ENCODE measurements at regions not wholly inside any gene's neighbourhood (a gene's known extent, or its start where the extent isn't known, plus 50 kb on each side); places are given as distances from the start of the nearest gene placed in this dataset.

- TF ChIP-seq POLR2AphosphoS5 (IDR thresholded peaks at IDR 0.05; ENCODE audit: low read depth, low read length) (no peak), GATA2 (CRISPR knock-in tag; IDR thresholded peaks at IDR 0.05) (no peak), CTCF (IDR thresholded peaks at IDR 0.05) (no peak), REST (IDR thresholded peaks at IDR 0.05; ENCODE audit: low read depth, low read length) (no peak), USF2 (IDR thresholded peaks at IDR 0.05; ENCODE audit: borderline replicate concordance, low read depth, low read length) (no peak), EP300 (IDR thresholded peaks at IDR 0.05; ENCODE audit: borderline replicate concordance in 1 of 2, low read depth in 1 of 2, low read length in 1 of 2) (no peak), PBX3 (IDR thresholded peaks at IDR 0.05) (no peak), ELF1 (IDR thresholded peaks at IDR 0.05) (no peak), YY1 (IDR thresholded peaks at IDR 0.05; ENCODE audit: low read depth) (no peak), SMC3 (IDR thresholded peaks at IDR 0.05; ENCODE audit: low read depth, low read length) (no peak), FOXM1 (IDR thresholded peaks at IDR 0.05; ENCODE audit: low read depth) (no peak), MEF2A (IDR thresholded peaks at IDR 0.05; ENCODE audit: borderline replicate concordance, low read depth) (no peak), TEAD4 (IDR thresholded peaks at IDR 0.05; ENCODE audit: borderline replicate concordance, insufficient read depth) (no peak), SIN3A (IDR thresholded peaks at IDR 0.05; ENCODE audit: borderline replicate concordance, low read depth, low read length) (no peak)
These were observed 161.3 kb downstream of the ASB1 start for GRCh38 chr2:238587776-238588660.

Measured in SK-N-SH (cell line).